HG03159 (cell line): ENCODE measurements at regions not wholly inside any gene's neighbourhood (a gene's known extent, or its start where the extent isn't known, plus 50 kb on each side); places are given as distances from the start of the nearest gene placed in this dataset.

ENCODE experiments used
- ATAC-seq: cut with Tn5 transposase; IDR thresholded peaks from one replicate; pipeline ENCODE4 v1.9.1; 2021; ENCODE audit warnings: mild to moderate bottlenecking, moderate library complexity; ENCODE audit not compliant: unreplicated experiment

GRCh38 chr11:70834277-70834940, 418.0 kb downstream of the SHANK2 start:
- no peak for ATAC-seq

- no peak for ATAC-seq
Observed at GRCh38 chr11:70834984-70835560, 417.3 kb downstream of the SHANK2 start.

DNA sequence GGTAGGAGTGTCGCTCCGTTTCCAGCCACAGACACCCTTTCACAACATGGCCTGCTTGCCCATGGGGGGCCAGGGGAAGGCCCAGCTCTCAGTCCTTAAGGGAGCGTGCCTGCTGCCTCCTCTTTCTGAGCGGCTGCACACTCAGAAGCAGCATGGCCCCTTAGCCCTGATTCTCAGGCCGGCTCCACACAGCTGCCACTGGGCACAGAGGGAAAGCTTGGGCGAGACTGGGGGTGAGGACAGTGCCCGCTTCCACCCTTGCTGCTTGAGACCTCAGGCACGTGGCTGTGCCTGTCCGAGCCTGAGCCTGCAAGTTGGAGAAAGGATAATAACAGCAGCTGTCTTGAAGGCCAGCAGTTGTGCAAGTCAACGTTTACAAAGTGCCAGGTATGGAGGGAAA, 416.3 kb downstream of the SHANK2 start:
- ATAC-seq, result no peak

DNA sequence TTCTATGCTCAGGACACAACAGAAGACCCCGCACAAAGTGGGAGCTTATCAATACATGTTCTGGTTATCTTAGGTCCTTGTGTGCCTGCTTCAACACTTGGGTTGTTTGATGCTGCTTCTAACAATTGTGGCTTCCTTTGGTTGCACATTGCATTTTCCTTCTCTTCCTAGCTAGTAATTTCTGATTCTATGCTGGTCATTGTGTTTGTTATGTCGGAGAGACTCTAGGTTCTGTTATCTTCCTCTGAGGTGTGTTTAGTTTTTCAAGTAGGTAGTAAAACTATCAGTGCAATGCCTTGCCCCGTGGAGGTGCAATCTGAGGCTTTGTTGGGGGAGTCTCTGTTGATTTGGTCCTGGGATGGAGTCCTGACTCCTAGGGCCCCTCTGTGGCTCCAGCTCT, 414.2 kb downstream of the SHANK2 start:
- no peak for ATAC-seq

DNA sequence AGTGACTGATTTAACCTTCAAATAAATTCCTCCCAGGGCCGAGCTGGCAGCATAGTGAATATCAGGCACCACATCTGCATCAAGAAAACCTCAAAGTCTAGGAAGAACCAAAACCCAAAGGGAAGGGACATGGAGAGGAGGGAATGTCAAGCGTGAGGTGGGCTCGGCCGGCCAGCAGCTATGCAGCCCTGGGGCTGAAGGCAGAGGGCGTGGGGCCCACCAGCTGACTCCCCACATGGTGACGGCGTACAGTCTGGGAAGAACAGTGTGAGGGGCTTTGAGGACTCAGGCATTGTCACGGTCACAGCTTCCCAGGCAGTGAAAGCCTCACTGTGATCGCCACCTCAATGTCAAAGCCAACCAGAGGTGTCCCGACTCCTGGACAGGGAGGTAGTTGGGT, 412.5 kb downstream of the SHANK2 start:
- ATAC-seq, result no peak

DNA sequence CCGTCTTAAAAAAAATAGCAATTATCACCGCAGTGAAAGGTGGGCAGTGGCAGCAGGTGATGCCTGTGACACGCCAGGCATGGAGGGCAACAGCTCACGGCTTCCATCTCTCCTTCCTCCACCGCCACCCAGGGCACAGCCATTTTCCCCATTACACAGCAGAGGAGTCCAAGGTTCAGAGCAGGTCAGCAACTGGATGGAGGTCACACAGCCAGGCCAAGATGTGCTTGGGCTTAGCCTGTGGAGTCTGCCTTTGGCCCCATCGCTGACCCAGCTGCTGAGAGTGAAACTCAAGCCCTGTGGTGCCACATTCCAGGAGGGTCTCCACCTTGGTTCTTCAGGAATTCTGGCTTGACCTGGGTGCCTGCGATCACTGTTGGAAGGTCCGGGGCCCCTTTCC, 411.1 kb downstream of the SHANK2 start:
- ATAC-seq, result no peak

GRCh38 chr11:70842256-70842655, 410.1 kb downstream of the SHANK2 start:
- ATAC-seq, result no peak

GRCh38 chr11:70842701-70843100, 409.7 kb downstream of the SHANK2 start:
- no peak for ATAC-seq

DNA sequence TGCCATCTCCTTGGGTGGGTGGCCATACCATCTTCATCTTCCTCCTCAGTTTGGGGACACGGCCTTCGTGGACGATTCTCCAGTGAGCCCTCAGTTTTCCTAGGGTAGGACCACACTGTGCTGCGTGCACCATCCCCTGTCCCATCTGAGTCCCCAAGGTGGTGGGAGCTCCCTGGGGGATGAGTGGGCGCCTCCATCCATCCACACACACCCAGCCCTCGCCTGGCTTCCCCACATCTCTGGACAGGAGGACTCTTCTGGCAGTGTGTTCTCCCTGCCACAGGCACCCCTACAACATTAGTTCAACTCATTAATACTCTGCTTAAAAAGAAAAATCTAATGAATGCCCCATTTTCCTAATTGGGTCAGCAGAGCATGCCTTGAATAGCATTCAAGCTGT, 408.5 kb downstream of the SHANK2 start:
- no peak for ATAC-seq

DNA sequence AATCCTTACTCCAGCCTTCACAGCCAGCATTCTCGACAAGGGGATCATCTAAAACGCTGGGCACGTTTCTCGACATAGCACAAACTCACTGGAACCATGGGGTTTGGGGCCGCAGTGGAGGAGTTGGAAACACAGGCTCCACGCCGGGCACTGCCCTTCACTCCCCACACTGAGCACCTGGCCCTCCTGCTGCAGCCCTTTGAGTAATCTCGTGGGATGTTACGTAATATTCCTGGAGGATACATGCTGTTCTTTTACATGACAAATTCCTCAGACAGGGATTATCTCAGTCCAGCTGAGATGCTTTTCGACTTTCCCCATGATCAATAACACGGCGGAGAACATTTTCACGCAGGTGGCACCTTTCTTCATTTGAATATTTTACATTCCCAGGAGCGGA, 408.0 kb downstream of the SHANK2 start:
- ATAC-seq, result no peak

DNA sequence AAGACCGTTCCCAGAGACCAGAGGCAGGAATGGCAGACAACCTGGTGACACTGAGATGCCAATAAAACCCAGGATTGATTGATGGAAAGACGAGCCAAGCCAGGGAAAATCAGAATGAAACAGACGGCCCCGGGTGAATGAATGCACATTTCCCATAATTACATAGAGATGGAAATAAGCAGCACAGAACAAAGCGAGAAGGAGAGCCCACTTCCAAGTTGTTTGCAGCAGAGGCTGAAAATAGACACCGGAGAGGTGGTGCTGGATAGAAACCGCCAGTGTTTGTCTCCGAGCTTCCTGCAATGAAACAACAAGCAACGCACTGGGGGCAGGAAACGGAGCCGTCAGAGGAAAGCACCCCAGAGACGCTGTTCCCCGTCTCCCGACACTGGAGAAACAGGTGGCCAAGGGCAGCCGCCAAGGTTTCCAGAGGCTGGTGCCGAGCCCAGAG, 406.8 kb downstream of the SHANK2 start:
- ATAC-seq, result no peak

DNA sequence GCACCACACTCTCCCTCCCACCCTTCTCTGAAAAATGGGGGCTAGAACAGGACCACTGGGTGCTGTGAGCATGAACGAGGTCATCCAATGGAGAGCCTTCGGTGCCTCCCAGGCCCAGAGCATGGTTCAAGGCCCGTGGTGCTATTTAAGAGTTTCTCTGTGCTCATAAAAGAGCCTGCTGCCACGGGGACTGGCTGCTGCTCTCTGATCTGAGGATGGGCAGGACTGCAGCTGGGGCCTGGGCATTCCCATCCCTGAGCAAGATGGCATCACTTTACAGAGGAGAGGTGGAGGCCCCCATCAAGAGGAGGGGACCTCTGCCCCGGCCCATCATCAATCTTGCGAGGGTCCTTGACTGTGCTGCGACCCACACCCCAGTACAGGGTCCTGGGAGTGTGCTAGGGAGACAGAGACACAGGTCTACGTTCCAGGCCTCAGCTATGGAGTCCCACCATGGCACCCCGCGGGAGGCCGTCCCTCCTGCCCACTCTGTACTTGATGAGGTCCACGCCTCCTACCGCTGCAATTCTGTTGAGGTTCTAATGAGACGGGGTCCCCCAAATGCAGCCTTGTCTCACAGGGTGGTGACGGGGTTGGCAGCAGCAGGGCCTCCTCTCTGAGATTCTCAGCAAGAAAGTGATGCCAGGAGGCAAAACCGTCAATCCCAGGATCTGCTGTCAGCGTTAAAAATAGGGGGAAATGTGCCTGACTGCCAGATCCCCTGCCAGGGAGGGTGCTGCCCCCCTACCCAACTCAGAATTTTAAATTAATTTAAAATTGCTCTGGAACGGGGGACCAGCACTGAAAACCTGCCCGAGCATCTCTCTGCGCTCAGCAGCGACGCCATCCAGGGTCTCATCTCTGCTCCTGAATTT, 405.4 kb downstream of the SHANK2 start:
- no peak for ATAC-seq

GRCh38 chr11:70848243-70848750, 404.1 kb downstream of the SHANK2 start:
- no peak for ATAC-seq

- no peak for ATAC-seq
Observed at GRCh38 chr11:70849031-70849430, 403.3 kb downstream of the SHANK2 start.

DNA sequence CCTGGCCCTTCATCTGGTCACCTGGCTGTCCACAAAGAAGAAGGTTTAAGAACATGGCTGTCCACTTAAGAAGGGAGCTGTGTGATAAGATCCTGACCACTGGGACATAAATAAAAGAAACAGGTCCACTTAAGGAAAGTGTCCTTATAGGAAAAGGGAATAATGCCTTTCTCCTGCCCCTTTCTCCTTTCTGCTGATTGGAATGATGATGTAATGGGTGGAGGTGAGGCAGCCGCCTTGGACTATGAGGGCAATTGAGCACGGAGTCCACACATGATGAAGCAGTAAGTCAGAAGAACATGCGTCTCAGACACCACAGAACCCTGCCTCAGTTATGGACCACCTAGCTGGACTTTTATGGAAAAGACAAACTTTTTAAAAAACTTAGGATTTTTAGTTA, 401.1 kb downstream of the SHANK2 start:
- no peak for ATAC-seq

GRCh38 chr11:70851907-70852306, 400.5 kb downstream of the SHANK2 start:
- ATAC-seq, result no peak

- no peak for ATAC-seq
Observed at GRCh38 chr11:70853068-70853769, 399.2 kb downstream of the SHANK2 start.

- no peak for ATAC-seq
Observed at GRCh38 chr11:70853770-70854108, 398.6 kb downstream of the SHANK2 start.

GRCh38 chr11:70854201-70854600, 398.2 kb downstream of the SHANK2 start:
- ATAC-seq, result no peak

GRCh38 chr11:70854901-70855556, 397.3 kb downstream of the SHANK2 start:
- ATAC-seq, result no peak

GRCh38 chr11:70857894-70858293, 394.5 kb downstream of the SHANK2 start:
- no peak for ATAC-seq
